Fibroblast of mammary gland (primary cell): ENCODE measurements at regions not wholly inside any gene's neighbourhood (a gene's known extent, or its start where the extent isn't known, plus 50 kb on each side); places are given as distances from the start of the nearest gene placed in this dataset.

Experiments used
- DNase-seq: peaks from one replicate; pipeline ENCODE4 v3.0.0-alpha.2; 2010; ENCODE audit warnings: low read depth
- H3K4me3 ChIP-seq: 2 replicates; pipeline ENCODE4 v1.5.1; 2011; ENCODE audit warnings: low read depth, mild to moderate bottlenecking, low read length, moderate library complexity; ENCODE audit not compliant: control insufficient read depth
- CTCF ChIP-seq: conservative IDR thresholded peaks from 2 replicates; pipeline ENCODE4 v1.5.1; 2011; ENCODE audit warnings: low read depth, low read length, inconsistent platforms; ENCODE audit not compliant: control insufficient read depth, insufficient read depth

- no peak for TF ChIP-seq CTCF
- DNase-seq = no peak
- H3K4me3 ChIP-seq = no peak overlapping the region
Measured at GRCh38 chr4:158331863-158332262, 121.6 kb downstream of the TMEM144 start.

GRCh38 chr4:158333820-158334219, 123.5 kb downstream of the TMEM144 start:
- TF ChIP-seq CTCF = no peak
- DNase-seq = no peak
- no peak overlapping the region for H3K4me3 ChIP-seq

- no peak for DNase-seq
- no peak overlapping the region for H3K4me3 ChIP-seq
- TF ChIP-seq CTCF = no peak
Measured at GRCh38 chr4:158341896-158342295, 131.6 kb downstream of the TMEM144 start.

- H3K4me3 ChIP-seq = no peak overlapping the region
- TF ChIP-seq CTCF = no peak
- no peak for DNase-seq
Measured at GRCh38 chr4:158346576-158346975, 136.3 kb downstream of the TMEM144 start.

GRCh38 chr4:158347556-158347955, 137.3 kb downstream of the TMEM144 start:
- H3K4me3 ChIP-seq = no peak overlapping the region
- TF ChIP-seq CTCF = no peak
- DNase-seq = peak; percentile 5

GRCh38 chr4:158350161-158350560, 139.9 kb downstream of the TMEM144 start:
- H3K4me3 ChIP-seq = no peak overlapping the region
- no peak for TF ChIP-seq CTCF
- no peak for DNase-seq
